ENCODE measurements at regions not wholly inside any gene's neighbourhood (a gene's known extent, or its start where the extent isn't known, plus 50 kb on each side); places are given as distances from the start of the nearest gene placed in this dataset.

- no peak for DNase-seq
- intact Hi-C loops (cut with DNase I; ENCODE audit: low total_unique reads), result no loop called here
- WGBS, 5 donors, result 55 to 72% (median 67%) methylated on average over 4 of the region's 4 CpGs
Measured at GRCh38 chr12:68406911-68407310, 74.7 kb upstream of the MDM1 start.

GRCh38 chr12:68410018-68410660 lies 78.0 kb upstream of the MDM1 start:
- H3K27ac ChIP-seq, result no peak overlapping the region
- no peaks in the 10 kb centered on the region for H3K36me3 ChIP-seq
- no peak overlapping the region for H3K4me3 ChIP-seq
- intact Hi-C loops (cut with DNase I; ENCODE audit: low total_unique reads), result no loop called here
- no peaks in the 10 kb centered on the region for H3K9me3 ChIP-seq
- H3K4me1 ChIP-seq, result peaks cover 6 to 31% (median 18%) of the 10 kb centered on the region in 6 donors
- DNase-seq, result no peak
- H3K27me3 ChIP-seq (replicated peaks in 1 of 7), result no peaks in the 10 kb centered on the region
- 77 to 88% (median 81%) methylated on average over 11 of the region's 11 CpGs for WGBS, 5 donors
- TF ChIP-seq POLR2AphosphoS5 (IDR thresholded peaks at IDR 0.05), result no peak
- no peak for TF ChIP-seq POLR2A (IDR thresholded peaks at IDR 0.05)
- TF ChIP-seq CTCF (IDR thresholded peaks at IDR 0.05 in 8 of 11, conservative IDR thresholded peaks at IDR 0.05 in 3 of 11), result no peak

More at GRCh38 chr12:68406911-68407310, 74.7 kb upstream of the MDM1 start:
- Histone ChIP-seq H3K27ac (peak overlapping the region; percentile 31 to 87 (median 78)), H3K27me3 (replicated peaks in 1 of 7) (no peaks in the 10 kb centered on the region), H3K9me3 (no peaks in the 10 kb centered on the region), H3K36me3 (no peaks in the 10 kb centered on the region), H3K4me3 (no peak overlapping the region), H3K4me1 (peaks cover 13 to 49% (median 31%) of the 10 kb centered on the region in 6 donors)
- TF ChIP-seq CTCF (IDR thresholded peaks at IDR 0.05 in 8 of 11, conservative IDR thresholded peaks at IDR 0.05 in 3 of 11) (no peak), POLR2A (IDR thresholded peaks at IDR 0.05) (no peak), POLR2AphosphoS5 (IDR thresholded peaks at IDR 0.05) (no peak)

- TF ChIP-seq POLR2A (IDR thresholded peaks at IDR 0.05) (no peak), POLR2AphosphoS5 (IDR thresholded peaks at IDR 0.05) (no peak)
- Histone ChIP-seq H3K4me3 (no peak overlapping the region), H3K9me3 (no peaks in the 10 kb centered on the region), H3K4me1 (peaks cover 0 to 18% (median 7%) of the 10 kb centered on the region in 6 donors), H3K27me3 (replicated peaks in 1 of 7) (no peaks in the 10 kb centered on the region), H3K36me3 (no peaks in the 10 kb centered on the region), H3K27ac (no peak overlapping the region)
- WGBS, 5 donors, result 78 to 96% (median 88%) methylated on average over 9 of the region's 9 CpGs
- intact Hi-C loops (cut with DNase I; ENCODE audit: low total_unique reads), result no loop called here
- no peak for DNase-seq
Measured at GRCh38 chr12:68411371-68411770, 79.2 kb upstream of the MDM1 start.

- H3K4me1 ChIP-seq, result peaks cover 0 to 20% (median 3%) of the 10 kb centered on the region in 6 donors
- WGBS, 5 donors, result 66 to 83% (median 78%) methylated on average over 2 of the region's 2 CpGs
- H3K9me3 ChIP-seq, result no peaks in the 10 kb centered on the region
- intact Hi-C loops (cut with DNase I; ENCODE audit: low total_unique reads), result no loop called here
- H3K36me3 ChIP-seq, result no peaks in the 10 kb centered on the region
- H3K27ac ChIP-seq, result no peak overlapping the region
- no peak for TF ChIP-seq CTCF (IDR thresholded peaks at IDR 0.05 in 8 of 11, conservative IDR thresholded peaks at IDR 0.05 in 3 of 11)
- no peak for TF ChIP-seq POLR2AphosphoS5 (IDR thresholded peaks at IDR 0.05)
- no peak for TF ChIP-seq POLR2A (IDR thresholded peaks at IDR 0.05)
- no peak for DNase-seq
- no peak overlapping the region for H3K4me3 ChIP-seq
- H3K27me3 ChIP-seq (replicated peaks in 1 of 7), result no peaks in the 10 kb centered on the region
Measured at GRCh38 chr12:68414988-68415387, 82.8 kb upstream of the MDM1 start.
